Pancreas (tissue), 10 donors: ENCODE measurements at regions not wholly inside any gene's neighbourhood (a gene's known extent, or its start where the extent isn't known, plus 50 kb on each side); places are given as distances from the start of the nearest gene placed in this dataset.

Source experiments
- ATAC-seq, 4 donors: fragments of 200-7000 bp; cut with Tn5 transposase; one replicate each; pipeline versions ENCODE4 v1.8.0 to v1.9.1; 2020; ENCODE audit warnings: mild to moderate bottlenecking in 4 of 4, moderate library complexity in 4 of 4
- DNase-seq, 6 donors: peaks; one replicate each; pipeline ENCODE4 v3.0.0-alpha.2; 2020
- FAIRE-seq: peaks from 2 replicates; lab custom pipeline; 2012; peaks lifted over from hg19 to GRCh38; lab: Jason Lieb, UNC
- H3K27ac ChIP-seq, 4 donors: fragments of 200-600 bp; sonication (generic); 1 replicate in 3 of 4; 2 replicates in 1 of 4; pipeline versions ENCODE4 v1.5.0 to v1.8.0; 2020
- H3K27me3 ChIP-seq, 4 donors: fragments of 200-600 bp; one replicate each; pipeline ENCODE4 v1.8.0; 2021
- H3K36me3 ChIP-seq, 3 donors: fragments of 200-600 bp; sonication (generic) in 1 of 3; one replicate each; pipeline versions ENCODE4 v1.5.0 to v1.8.0; 2020 to 2021
- H3K4me1 ChIP-seq, 3 donors: fragments of 200-600 bp; one replicate each; pipeline ENCODE4 v1.8.0; 2021
- H3K4me3 ChIP-seq, 4 donors: fragments of 200-600 bp; sonication (generic) in 2 of 4; one replicate each; pipeline versions ENCODE4 v1.5.0 to v1.8.0; 2020 to 2021
- H3K9me3 ChIP-seq, 4 donors: fragments of 200-600 bp; one replicate each; pipeline ENCODE4 v1.8.0; 2021
- CTCF ChIP-seq, 4 donors: fragments of 200-600 bp; sonication (generic) in 3 of 4; IDR thresholded peaks; one replicate each; pipeline versions ENCODE4 v1.5.0 to v1.8.0; 2021; ENCODE audit warnings: antibody characterized with exemption in 4 of 4
- WGBS, 2 donors: extraction: QIAGEN DNeasy Blood & Tissue Kit; methylation state at CpG; one replicate each; pipeline ENCODE4 v1.1.7; 2013; 5-methylcytosine and 5-hydroxymethylcytosine counted together
- intact Hi-C, 3 donors: fragments of 100-400 bp; cut with DNase I; formaldehyde crosslinking; loops; one replicate each; pipeline versions ENCODE4 v1.11.1 to v1.14.2; 2022
- donor health status: healthy with polysubstance abuse.
- donor health status: DM: no; HTN: no; CAD: no; lungs with moderate emphysema.
- donor health status: DM: no; HTN: no; CAD: no.
- donor health status: control.
- donor health status: control.
- donor health status: Bipolar disorder and iron deficiency.
- donor health status: DM: yes; HTN: yes; CAD: no.
- donor health status: DM: no; HTN: no; CAD: no.
- donor health status: DM: no; HTN: no; CAD: no.
- donor health status: DM: yes; HTN: yes; CAD: no.

DNA sequence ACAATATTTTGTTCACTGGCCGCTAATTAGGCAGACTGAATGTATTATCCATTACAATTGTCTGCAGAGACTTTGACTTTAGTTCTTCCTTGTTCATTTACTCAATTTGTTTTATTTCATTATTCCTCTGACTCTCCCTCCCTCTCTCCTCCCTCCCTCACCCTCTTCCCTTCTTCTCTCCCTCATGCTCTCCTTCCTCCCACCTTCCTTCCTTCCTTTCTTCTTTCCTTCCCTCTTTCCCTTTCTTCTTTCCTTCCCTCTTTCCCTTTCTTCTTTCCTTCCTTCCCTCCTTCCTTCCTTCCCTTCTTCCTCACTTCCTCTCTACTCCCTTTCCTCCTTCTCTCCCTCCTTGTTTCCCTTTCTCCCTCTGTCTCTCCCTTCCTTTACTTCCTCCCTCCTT is 1591.0 kb upstream of the SLC10A2 start:
- no peak for TF ChIP-seq CTCF (IDR thresholded peaks at IDR 0.05)
- ATAC-seq (no peak), DNase-seq (no peak), FAIRE-seq (no peak)
- 88 to 97% methylated on average over 1 of the region's 1 CpG for WGBS, 2 donors
- intact Hi-C loops = no loop called here
- H3K4me3 ChIP-seq = no peak overlapping the region
- no peak overlapping the region for H3K27ac ChIP-seq
- no peaks in the 10 kb centered on the region for H3K9me3 ChIP-seq
- no peaks in the 10 kb centered on the region for H3K36me3 ChIP-seq
- H3K27me3 ChIP-seq = no peaks in the 10 kb centered on the region
- no peaks in the 10 kb centered on the region for H3K4me1 ChIP-seq

- 84 to 91% methylated on average over 12 of the region's 12 CpGs for WGBS, 2 donors
- FAIRE-seq (no peak), ATAC-seq (no peak), DNase-seq (no peak)
- H3K36me3 ChIP-seq = no peaks in the 10 kb centered on the region
- H3K4me3 ChIP-seq = no peak overlapping the region
- no peak overlapping the region for H3K27ac ChIP-seq
- H3K4me1 ChIP-seq = no peaks in the 10 kb centered on the region
- no peaks in the 10 kb centered on the region for H3K27me3 ChIP-seq
- no peak for TF ChIP-seq CTCF (IDR thresholded peaks at IDR 0.05)
- no peaks in the 10 kb centered on the region for H3K9me3 ChIP-seq
- intact Hi-C loops = no loop called here
Observed at GRCh38 chr13:104650431-104650830, 1584.2 kb upstream of the SLC10A2 start.

- no peaks in the 10 kb centered on the region for H3K27me3 ChIP-seq
- FAIRE-seq = no peak
- no peak for TF ChIP-seq CTCF (IDR thresholded peaks at IDR 0.05)
- H3K9me3 ChIP-seq = no peaks in the 10 kb centered on the region
- no peak for ATAC-seq
- no peak overlapping the region for H3K27ac ChIP-seq
- intact Hi-C loops = no loop called here
- no peak overlapping the region for H3K4me3 ChIP-seq
- H3K4me1 ChIP-seq = no peaks in the 10 kb centered on the region
- 80 to 90% methylated on average over 11 of the region's 11 CpGs for WGBS, 2 donors
- H3K36me3 ChIP-seq = no peaks in the 10 kb centered on the region
- no peak for DNase-seq
Observed at GRCh38 chr13:104648291-104648690, 1582.1 kb upstream of the SLC10A2 start.

DNA sequence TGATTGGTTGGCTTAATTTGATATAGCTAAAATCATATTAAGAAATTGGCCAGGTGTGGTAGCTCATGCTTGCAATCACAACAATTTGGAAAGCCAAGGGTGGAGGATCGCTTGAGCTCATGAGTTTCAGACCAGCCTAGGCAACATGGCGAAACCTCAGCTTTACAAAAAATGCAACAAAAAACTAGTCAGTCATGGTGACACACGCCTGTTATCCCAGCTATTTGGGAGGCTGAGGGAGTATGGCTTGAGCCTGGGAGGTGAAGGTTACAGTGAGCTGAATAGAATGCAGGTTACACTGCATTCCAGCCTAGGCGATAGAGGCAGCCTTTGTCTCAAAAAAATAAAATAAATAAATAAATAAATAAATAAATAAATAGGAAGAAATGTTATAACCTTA is 1579.6 kb upstream of the SLC10A2 start:
- ATAC-seq (no peak), DNase-seq (no peak), FAIRE-seq (no peak)
- H3K4me1 ChIP-seq = no peaks in the 10 kb centered on the region
- no peaks in the 10 kb centered on the region for H3K27me3 ChIP-seq
- intact Hi-C loops = no loop called here
- H3K27ac ChIP-seq = no peak overlapping the region
- 78 to 91% methylated on average over 4 of the region's 4 CpGs for WGBS, 2 donors
- TF ChIP-seq CTCF (IDR thresholded peaks at IDR 0.05) = no peak
- no peak overlapping the region for H3K4me3 ChIP-seq
- H3K9me3 ChIP-seq = no peaks in the 10 kb centered on the region
- no peaks in the 10 kb centered on the region for H3K36me3 ChIP-seq

DNA sequence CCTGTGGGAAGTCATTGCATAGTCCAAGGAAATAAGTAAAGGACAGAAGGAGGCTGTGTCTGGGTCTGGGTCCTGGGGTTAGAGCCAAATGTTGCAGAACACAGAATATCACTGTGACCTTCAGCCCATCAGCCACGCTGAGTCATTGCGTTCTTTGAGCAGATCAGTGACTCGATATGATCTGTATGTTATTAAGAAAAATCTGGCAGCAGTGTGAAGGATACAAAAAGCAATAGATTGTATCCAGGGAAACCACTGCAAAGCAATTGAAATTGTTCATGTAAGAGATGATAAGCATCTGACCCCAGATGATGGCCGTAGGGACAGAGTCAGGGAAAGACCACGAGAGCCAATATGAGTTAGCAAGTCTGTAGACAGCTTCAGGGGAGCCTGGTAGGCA is 1575.1 kb upstream of the SLC10A2 start:
- DNase-seq (no peak), ATAC-seq (peak in 2 of 4 donors; percentile 19 to 45), FAIRE-seq (no peak)
- WGBS, 2 donors = 38 to 49% methylated on average over 5 of the region's 5 CpGs
- intact Hi-C loops = no loop called here
- Histone ChIP-seq H3K9me3 (no peaks in the 10 kb centered on the region), H3K27me3 (no peaks in the 10 kb centered on the region), H3K4me3 (no peak overlapping the region), H3K36me3 (no peaks in the 10 kb centered on the region), H3K27ac (no peak overlapping the region), H3K4me1 (no peaks in the 10 kb centered on the region)
- TF ChIP-seq CTCF (IDR thresholded peaks at IDR 0.05) = no peak
